ENCODE measurements at regions not wholly inside any gene's neighbourhood (a gene's known extent, or its start where the extent isn't known, plus 50 kb on each side); places are given as distances from the start of the nearest gene placed in this dataset.

- no peak for DNase-seq (ENCODE audit: extremely low read depth, insufficient read length)
- Histone ChIP-seq H3K27me3 (replicated peaks; ENCODE audit: control insufficient read depth, insufficient read depth, low read length) (no peaks in the 10 kb centered on the region), H3K36me3 (ENCODE audit: control insufficient read depth, insufficient read depth, low read length) (no peaks in the 10 kb centered on the region), H3K4me3 (replicated peaks; ENCODE audit: low read depth, low read length) (no peak overlapping the region)
- no peak for TF ChIP-seq CTCF (IDR thresholded peaks at IDR 0.05; ENCODE audit: insufficient read depth, low read length, poor library complexity, severe bottlenecking)
These were observed 922.2 kb upstream of the MAP3K7 start for GRCh38 chr6:91509039-91509438.

GRCh38 chr6:91506509-91506908, 919.6 kb upstream of the MAP3K7 start:
- TF ChIP-seq CTCF (IDR thresholded peaks at IDR 0.05; ENCODE audit: insufficient read depth, low read length, poor library complexity, severe bottlenecking): no peak
- no peak for DNase-seq (ENCODE audit: extremely low read depth, insufficient read length)
- H3K27me3 ChIP-seq (replicated peaks; ENCODE audit: control insufficient read depth, insufficient read depth, low read length): no peaks in the 10 kb centered on the region
- H3K36me3 ChIP-seq (ENCODE audit: control insufficient read depth, insufficient read depth, low read length): no peaks in the 10 kb centered on the region
- no peak overlapping the region for H3K4me3 ChIP-seq (replicated peaks; ENCODE audit: low read depth, low read length)

- Histone ChIP-seq H3K27me3 (replicated peaks; ENCODE audit: control insufficient read depth, insufficient read depth, low read length) (no peaks in the 10 kb centered on the region), H3K36me3 (ENCODE audit: control insufficient read depth, insufficient read depth, low read length) (no peaks in the 10 kb centered on the region), H3K4me3 (replicated peaks; ENCODE audit: low read depth, low read length) (no peak overlapping the region)
- no peak for TF ChIP-seq CTCF (IDR thresholded peaks at IDR 0.05; ENCODE audit: insufficient read depth, low read length, poor library complexity, severe bottlenecking)
- no peak for DNase-seq (ENCODE audit: extremely low read depth, insufficient read length)
These were observed 918.3 kb upstream of the MAP3K7 start for GRCh38 chr6:91505199-91505598.

GRCh38 chr6:91501930-91502329, 915.1 kb upstream of the MAP3K7 start:
- TF ChIP-seq CTCF (IDR thresholded peaks at IDR 0.05; ENCODE audit: insufficient read depth, low read length, poor library complexity, severe bottlenecking): no peak
- H3K27me3 ChIP-seq (replicated peaks; ENCODE audit: control insufficient read depth, insufficient read depth, low read length): no peaks in the 10 kb centered on the region
- no peaks in the 10 kb centered on the region for H3K36me3 ChIP-seq (ENCODE audit: control insufficient read depth, insufficient read depth, low read length)
- no peak for DNase-seq (ENCODE audit: extremely low read depth, insufficient read length)
- no peak overlapping the region for H3K4me3 ChIP-seq (replicated peaks; ENCODE audit: low read depth, low read length)

- Histone ChIP-seq H3K36me3 (ENCODE audit: control insufficient read depth, insufficient read depth, low read length) (no peaks in the 10 kb centered on the region), H3K27me3 (replicated peaks; ENCODE audit: control insufficient read depth, insufficient read depth, low read length) (no peaks in the 10 kb centered on the region), H3K4me3 (replicated peaks; ENCODE audit: low read depth, low read length) (no peak overlapping the region)
- DNase-seq (ENCODE audit: extremely low read depth, insufficient read length): no peak
- TF ChIP-seq CTCF (IDR thresholded peaks at IDR 0.05; ENCODE audit: insufficient read depth, low read length, poor library complexity, severe bottlenecking): no peak
These were observed 913.9 kb upstream of the MAP3K7 start for GRCh38 chr6:91500689-91501303.

- Histone ChIP-seq H3K4me3 (replicated peaks; ENCODE audit: low read depth, low read length) (no peak overlapping the region), H3K27me3 (replicated peaks; ENCODE audit: control insufficient read depth, insufficient read depth, low read length) (no peaks in the 10 kb centered on the region), H3K36me3 (ENCODE audit: control insufficient read depth, insufficient read depth, low read length) (no peaks in the 10 kb centered on the region)
- TF ChIP-seq CTCF (IDR thresholded peaks at IDR 0.05; ENCODE audit: insufficient read depth, low read length, poor library complexity, severe bottlenecking): no peak
- no peak for DNase-seq (ENCODE audit: extremely low read depth, insufficient read length)
These were observed 911.7 kb upstream of the MAP3K7 start for GRCh38 chr6:91498576-91498975.
